Sigmoid colon (tissue), 3 donors: ENCODE measurements at regions not wholly inside any gene's neighbourhood (a gene's known extent, or its start where the extent isn't known, plus 50 kb on each side); places are given as distances from the start of the nearest gene placed in this dataset.

Source experiments
- POLR2A ChIP-seq, 2 donors: fragments of 450-650 bp; IDR thresholded peaks; one replicate each; pipeline ENCODE4 v1.6.1; 2016; ENCODE audit warnings: antibody characterized with exemption in 2 of 2, mild to moderate bottlenecking in 2 of 2, moderate library complexity in 2 of 2
- TF ChIP-seq, protein P1 (sequence below), 4 experiments: fragments of 450-650 bp in 3 of 4; fragments of 200-600 bp in 1 of 4; IDR thresholded peaks; one replicate each; pipeline ENCODE4 v1.5.1; 2016 to 2019; ENCODE audit warnings: antibody characterized with exemption in 4 of 4, mild to moderate bottlenecking in 3 of 4, moderate library complexity in 2 of 4

DNA sequence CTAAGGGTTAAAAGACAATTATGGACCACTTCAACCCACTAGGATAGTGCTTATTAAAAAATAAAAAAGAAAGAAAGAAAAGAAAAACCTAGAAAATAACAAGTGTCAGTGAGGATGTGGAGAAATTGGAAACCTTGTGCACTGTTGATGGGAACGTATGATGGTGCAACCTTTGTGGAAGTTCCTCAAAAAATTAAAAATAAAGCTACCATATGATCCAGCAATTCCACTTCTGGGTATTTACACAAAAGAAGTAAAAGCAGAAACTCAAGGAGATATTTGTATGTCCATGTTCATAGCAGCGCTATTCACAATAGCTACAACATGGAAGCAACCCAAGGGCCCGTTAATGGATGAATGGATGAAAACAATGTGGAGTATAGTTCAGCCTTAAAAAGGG is 115.2 kb upstream of the ATP1A1 start:
- no peak for TF ChIP-seq POLR2A (IDR thresholded peaks at IDR 0.05)
- TF ChIP-seq, protein P1, sequence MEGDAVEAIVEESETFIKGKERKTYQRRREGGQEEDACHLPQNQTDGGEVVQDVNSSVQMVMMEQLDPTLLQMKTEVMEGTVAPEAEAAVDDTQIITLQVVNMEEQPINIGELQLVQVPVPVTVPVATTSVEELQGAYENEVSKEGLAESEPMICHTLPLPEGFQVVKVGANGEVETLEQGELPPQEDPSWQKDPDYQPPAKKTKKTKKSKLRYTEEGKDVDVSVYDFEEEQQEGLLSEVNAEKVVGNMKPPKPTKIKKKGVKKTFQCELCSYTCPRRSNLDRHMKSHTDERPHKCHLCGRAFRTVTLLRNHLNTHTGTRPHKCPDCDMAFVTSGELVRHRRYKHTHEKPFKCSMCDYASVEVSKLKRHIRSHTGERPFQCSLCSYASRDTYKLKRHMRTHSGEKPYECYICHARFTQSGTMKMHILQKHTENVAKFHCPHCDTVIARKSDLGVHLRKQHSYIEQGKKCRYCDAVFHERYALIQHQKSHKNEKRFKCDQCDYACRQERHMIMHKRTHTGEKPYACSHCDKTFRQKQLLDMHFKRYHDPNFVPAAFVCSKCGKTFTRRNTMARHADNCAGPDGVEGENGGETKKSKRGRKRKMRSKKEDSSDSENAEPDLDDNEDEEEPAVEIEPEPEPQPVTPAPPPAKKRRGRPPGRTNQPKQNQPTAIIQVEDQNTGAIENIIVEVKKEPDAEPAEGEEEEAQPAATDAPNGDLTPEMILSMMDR (IDR thresholded peaks at IDR 0.05), result no peak
